Stimulated activated CD8-positive, alpha-beta memory T cell treated with anti-CD3 and anti-CD28 coated beads, Interleukin-7, amount 100 ng/mL, for 24 hours (primary cell): ENCODE measurements at regions not wholly inside any gene's neighbourhood (a gene's known extent, or its start where the extent isn't known, plus 50 kb on each side); places are given as distances from the start of the nearest gene placed in this dataset.

Experiments used
- DNase-seq: peaks from one replicate; pipeline ENCODE4 v3.0.0-alpha.2; 2020; ENCODE audit warnings: low read depth

- DNase-seq = no peak
Observed at GRCh38 chr12:92554158-92555073, 148.4 kb upstream of the PLEKHG7 start.

GRCh38 chr12:92553389-92553788, 149.4 kb upstream of the PLEKHG7 start:
- DNase-seq = no peak

GRCh38 chr12:92552412-92553108, 150.2 kb upstream of the PLEKHG7 start:
- no peak for DNase-seq

- no peak for DNase-seq
Observed at GRCh38 chr12:92551853-92552397, 150.9 kb upstream of the PLEKHG7 start.

- DNase-seq = no peak
Observed at GRCh38 chr12:92551210-92551609, 151.6 kb upstream of the PLEKHG7 start.

GRCh38 chr12:92550661-92551060, 152.1 kb upstream of the PLEKHG7 start:
- DNase-seq = no peak

GRCh38 chr12:92550254-92550653, 152.5 kb upstream of the PLEKHG7 start:
- DNase-seq = no peak

GRCh38 chr12:92549516-92549915, 153.3 kb upstream of the PLEKHG7 start:
- DNase-seq = no peak

GRCh38 chr12:92547906-92548305, 154.9 kb upstream of the PLEKHG7 start:
- DNase-seq = no peak

GRCh38 chr12:92547420-92547819, 155.4 kb upstream of the PLEKHG7 start:
- DNase-seq = no peak

GRCh38 chr12:92546635-92547348, 156.0 kb upstream of the PLEKHG7 start:
- DNase-seq = no peak

GRCh38 chr12:92546259-92546634, 156.5 kb upstream of the PLEKHG7 start:
- DNase-seq = no peak

GRCh38 chr12:92544322-92544721, 158.5 kb upstream of the PLEKHG7 start:
- no peak for DNase-seq

- no peak for DNase-seq
Observed at GRCh38 chr12:92543840-92544239, 158.9 kb upstream of the PLEKHG7 start.

GRCh38 chr12:92543359-92543758, 159.4 kb upstream of the PLEKHG7 start:
- no peak for DNase-seq

GRCh38 chr12:92541731-92542130, 161.1 kb upstream of the PLEKHG7 start:
- DNase-seq = no peak

GRCh38 chr12:92540782-92541423, 161.9 kb upstream of the PLEKHG7 start:
- no peak for DNase-seq

GRCh38 chr12:92539976-92540781, 162.6 kb upstream of the PLEKHG7 start:
- DNase-seq = no peak

GRCh38 chr12:92539110-92539749, 163.6 kb upstream of the PLEKHG7 start:
- no peak for DNase-seq

GRCh38 chr12:92537290-92537960, 165.4 kb upstream of the PLEKHG7 start:
- DNase-seq = no peak
